Fibroblast of skin of scalp (primary cell): ENCODE measurements at regions not wholly inside any gene's neighbourhood (a gene's known extent, or its start where the extent isn't known, plus 50 kb on each side); places are given as distances from the start of the nearest gene placed in this dataset.

Experiments used
- DNase-seq: peaks from one replicate; pipeline ENCODE4 v3.0.0-alpha.2; 2013

DNA sequence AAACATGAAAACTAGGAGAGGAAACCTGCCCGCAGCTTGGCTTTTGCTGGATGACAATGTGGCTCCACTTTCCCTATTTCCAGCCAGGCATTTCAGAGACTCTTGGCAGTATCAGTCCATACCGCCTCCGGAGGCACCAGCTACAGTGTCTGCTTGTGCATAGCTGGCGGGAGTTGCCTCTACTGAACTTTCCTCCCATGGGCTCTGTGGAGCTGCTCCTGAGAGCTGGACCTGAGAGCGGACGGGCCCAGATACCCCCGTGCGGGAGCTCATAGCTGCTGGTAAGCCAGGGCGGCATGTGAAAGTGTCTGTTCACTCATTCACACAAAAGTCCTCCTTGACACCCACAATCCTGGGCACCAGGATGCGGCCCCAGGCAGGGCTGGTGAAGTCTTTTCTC, 130.3 kb upstream of the PMEPA1 start:
- DNase-seq: no peak

DNA sequence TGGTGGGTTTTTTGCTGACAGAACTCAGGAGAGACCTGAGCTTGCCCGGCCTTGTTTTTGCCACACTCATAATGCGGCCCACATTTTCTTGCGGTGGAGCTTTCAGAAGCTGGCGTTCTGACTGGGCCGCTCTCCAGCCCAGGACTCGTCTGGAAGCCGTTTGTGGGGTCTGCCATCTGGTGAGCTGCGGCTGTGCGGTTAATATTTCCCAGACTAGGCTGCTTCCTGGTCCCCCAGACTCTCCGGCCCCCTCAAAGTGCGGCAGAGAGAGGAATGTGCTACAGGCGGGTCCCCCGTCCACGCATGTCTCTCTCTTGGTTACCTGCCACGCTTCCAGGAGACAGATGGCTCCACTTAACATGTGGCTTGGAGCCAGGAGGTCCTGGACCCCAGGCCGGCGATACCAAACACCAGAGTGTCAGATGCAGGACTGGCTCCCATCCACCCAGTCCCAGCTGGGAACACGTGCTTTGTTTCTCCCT, 128.9 kb upstream of the PMEPA1 start:
- DNase-seq: peak; percentile 78

DNA sequence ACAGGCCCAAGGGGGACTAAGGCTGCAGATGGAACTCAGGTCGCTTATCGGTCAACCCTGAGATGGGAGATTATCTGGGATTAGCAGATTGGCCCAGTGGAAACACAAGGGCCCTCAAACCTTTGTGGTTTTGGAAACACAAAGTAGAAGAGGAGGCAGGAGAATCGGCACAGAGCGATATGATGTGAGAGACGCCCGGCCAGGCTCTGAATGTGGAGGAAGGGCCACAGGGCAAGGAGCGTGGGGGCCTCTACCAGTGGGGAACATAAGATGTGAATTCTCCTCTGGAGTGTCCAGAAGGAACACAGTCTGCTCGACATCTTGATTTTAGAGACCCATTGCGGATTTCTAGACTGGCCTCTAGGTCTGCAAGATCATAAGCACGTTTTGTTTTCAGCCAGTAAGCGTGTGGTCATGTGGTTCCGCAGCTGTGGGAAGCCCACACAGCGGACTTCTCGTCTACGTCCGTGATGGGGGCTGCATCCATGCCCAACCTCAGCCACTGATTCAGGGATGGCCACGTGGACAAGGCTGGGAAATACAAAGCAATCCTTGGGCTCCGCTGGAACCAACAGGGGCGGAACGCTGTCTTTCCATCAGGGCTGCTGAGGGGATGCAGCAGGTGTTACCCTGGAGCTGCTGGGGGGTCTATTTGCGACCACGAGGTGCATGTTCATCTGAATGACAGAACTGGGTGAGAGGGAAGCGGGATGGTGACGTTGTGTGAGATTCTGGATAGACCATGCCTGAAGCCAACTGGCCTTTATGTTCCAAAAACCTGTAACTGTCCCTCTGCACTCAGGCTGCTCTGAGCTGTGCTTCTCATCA, 127.6 kb upstream of the PMEPA1 start:
- DNase-seq: no peak

DNA sequence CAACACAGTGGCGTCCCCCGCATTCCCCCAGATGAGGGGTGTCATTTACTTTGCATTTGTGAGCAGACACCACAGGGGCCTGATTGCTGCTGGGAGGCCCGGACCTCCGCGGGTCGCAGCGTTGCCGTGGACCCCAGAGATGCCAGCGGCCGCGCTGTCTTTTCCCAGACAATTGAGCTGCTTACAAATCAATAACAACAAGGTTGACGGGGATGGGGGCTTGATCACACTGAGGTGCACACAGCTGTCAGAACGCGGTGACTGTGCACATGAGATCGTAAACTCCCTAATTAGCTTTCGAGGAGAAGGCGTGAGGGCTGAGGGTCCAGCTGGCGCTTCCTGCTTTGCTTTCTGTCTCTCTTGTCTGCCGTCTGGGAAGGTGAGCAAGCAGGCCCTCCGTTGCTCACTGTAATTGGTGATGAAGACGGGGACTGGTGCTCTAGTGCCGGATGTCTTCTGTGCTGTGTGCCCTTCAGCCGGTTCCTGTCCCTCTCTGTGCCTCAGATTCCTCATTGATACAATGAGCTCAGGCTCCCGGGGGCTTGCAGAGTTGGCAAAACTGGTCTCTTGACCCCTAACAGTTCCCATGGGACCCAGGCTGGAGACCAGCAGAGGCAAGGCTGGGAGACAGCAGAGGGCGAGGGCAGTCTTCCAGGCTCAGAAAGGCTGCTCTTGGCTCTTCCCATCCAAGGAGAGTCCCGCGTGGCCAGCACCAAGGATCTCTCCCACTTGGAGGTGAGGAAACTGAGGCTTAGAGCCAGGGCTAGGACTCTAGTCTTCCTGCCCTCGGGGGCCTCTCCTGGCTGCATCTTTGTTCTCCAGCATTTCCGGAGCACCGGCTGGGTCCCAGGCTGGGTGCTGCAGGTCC, 126.0 kb upstream of the PMEPA1 start:
- DNase-seq: no peak

DNA sequence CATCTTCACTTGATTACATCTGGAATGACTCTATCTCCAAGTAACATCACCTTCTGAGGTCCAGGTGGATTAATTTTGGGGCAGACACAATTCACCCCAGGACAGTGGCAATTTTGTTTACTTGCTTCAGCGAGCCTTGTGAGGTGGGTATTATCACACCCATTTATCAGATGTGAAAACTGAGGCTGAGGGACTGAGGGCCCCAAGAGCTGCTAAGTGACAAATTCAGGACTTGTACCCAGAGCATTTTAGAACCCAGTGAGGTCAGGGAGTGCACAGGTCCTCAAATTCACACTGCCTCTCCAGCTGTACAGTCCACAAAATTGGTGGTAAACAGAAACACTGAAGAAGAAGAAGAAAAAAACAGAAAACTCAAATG, 125.2 kb upstream of the PMEPA1 start:
- no peak for DNase-seq

DNA sequence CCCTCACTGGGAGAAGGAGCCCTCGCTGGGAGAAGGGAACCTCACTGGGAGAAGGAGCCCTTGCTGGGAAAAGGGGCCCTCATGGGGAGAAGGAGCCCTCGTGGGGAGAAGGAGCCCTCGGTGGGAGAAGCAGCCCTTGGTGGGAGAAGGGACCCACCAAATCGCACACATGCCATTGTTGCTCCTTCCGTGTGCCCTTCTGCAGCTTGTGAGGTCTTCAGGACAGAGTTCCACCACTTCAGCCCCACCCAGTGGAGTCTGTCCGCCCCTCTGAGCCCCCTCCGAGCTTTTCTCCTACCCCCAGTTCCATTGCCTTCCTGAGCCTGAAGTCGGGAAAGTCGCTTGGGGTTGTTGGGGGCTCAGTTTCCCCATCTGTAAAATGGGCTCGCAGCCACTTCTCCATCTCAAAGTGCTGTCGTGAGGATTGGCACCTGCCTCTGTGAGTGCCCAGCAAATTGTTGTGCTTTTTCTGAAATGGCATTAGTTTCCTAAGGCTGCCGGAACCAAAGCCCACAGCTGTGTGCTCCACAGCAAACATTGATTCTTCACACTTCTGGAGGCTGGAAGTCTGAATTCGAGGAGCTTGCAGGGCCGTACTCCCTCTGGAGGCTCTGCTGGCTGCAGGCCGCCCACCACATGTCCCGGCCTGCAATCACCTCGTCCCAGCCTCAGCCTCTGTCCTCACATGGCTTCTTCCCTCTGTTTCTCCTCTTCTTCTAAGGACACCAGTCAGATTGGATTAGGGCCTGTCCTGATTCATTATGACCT, 124.7 kb upstream of the PMEPA1 start:
- no peak for DNase-seq

DNA sequence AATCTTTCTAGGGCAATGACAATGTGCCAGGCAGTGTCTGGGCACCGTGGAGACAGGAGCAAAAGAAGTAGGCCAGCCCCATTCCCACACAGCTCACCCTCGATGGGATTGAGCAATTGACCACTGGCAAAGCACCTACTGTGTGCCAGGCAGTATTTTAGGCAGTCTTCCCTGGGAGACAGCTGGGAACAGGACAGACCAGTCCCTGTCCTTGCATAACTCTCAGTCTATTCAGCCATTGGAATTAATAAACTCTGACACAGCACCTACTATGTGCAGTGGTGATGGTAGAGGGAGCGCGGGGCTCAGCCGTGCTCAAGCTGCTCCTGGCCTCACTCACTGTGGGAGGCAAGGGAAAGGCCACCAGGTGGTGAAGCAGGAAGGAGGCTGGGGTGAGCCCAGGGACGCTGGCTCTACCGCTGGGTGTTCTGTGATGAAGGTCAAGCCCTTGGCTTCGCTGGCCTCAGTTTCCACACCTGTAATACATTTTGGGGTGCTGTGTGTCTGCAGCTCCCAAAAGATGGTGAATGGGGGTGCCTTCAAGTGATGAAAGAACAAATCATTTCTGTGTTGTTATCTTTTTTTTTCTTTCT, 122.3 kb upstream of the PMEPA1 start:
- no peak for DNase-seq

DNA sequence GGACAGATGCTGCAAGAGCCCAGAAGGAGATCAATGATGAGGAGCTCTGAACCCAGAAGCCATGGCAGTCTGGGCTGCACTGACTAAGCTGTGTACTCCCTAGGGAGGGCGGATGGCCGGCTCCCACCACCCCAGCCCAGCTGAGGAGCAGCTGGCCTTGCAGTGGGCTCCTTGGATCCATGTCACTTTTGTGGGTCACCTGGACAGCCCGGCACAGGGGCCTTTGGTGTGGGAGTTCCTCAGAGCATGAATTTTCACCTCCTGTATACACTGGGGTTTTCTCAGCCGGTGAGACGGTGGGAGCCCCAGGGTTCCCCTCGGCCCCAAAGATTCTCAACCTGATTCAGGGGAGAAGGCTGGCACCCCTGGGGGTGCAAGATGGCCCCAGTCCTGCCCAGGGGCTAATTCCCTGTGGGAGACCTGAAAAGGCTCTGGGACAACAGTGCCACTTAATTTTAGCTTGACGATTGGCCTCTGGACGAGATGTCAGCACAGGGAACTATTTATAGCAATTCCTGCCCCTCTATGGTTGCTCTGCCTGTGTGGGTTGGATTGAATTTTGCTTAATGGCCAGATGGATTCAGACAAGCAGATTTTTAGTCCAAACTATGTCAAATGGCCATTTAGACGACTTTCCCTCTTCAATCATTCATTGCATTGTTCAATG, 121.6 kb upstream of the PMEPA1 start:
- DNase-seq: no peak

DNA sequence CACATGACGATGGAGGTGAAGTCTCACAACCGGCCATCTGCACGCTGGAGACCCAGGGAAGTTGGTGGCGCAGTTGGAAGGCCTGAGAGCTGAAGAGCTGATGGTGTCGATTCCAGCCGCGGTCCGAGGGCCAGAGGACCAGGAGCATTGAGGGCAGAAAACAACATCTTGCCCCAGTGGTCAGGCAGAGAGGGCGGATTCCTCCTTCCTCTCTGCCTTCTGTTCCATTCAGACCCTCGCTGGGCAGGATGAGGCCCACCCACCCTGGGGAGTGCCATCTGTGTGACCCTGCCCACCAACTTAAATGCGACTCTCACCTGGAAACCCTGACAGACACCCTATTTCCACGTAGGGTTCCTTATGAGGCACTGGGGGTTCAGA, 120.7 kb upstream of the PMEPA1 start:
- no peak for DNase-seq

DNA sequence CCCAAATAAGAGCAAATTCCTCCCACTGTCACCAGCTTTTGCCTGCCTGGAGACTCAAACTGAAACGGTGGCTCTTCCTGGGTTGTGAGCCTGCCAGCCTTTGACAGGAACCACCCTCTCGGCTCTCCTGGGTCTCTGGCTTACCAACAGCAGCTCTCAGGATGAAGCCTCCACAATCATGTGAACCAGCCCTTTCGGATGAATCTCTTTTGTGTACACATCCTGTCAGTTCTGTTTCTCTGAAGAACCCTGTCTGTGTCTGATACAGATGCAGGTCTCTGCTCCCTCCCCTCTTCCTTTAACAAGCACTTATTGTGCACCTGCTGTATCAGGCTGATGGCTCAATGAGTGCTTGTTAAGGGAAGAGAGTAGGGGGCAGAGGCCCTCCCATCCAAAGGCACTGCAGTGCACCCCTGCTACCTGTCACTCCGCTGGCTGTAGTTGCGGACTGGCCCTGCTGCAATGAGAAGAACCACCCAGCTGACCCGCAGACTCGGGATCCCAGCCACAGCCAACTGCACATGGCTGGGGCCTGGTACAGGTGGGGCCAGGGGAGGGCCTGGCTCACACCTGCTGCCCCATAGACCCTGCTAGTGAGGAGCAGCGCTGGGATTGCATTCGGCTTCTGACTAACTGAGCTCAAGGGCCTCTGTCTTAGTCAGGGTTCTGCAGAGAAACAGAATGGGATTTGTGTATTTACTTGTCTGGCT, 120.1 kb upstream of the PMEPA1 start:
- no peak for DNase-seq

DNA sequence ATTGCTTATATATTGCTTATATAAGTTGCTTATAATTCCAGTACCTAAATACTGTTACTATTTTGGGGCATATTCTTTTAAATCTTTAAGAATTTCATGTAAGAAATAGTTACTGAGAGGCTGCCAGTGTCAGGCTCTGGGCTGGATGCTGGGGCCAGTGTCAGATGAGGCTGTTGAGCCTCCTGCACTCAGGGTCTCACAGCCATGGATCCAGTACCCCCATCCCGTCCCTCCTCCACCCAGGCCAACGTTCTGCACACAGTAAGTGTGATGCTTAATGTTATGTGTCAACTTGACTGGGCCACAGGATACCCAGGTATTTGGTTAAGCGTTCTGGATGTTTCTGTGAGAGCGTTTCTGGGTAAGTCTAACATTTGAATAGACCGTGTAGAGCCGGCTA, 119.5 kb upstream of the PMEPA1 start:
- no peak for DNase-seq

DNA sequence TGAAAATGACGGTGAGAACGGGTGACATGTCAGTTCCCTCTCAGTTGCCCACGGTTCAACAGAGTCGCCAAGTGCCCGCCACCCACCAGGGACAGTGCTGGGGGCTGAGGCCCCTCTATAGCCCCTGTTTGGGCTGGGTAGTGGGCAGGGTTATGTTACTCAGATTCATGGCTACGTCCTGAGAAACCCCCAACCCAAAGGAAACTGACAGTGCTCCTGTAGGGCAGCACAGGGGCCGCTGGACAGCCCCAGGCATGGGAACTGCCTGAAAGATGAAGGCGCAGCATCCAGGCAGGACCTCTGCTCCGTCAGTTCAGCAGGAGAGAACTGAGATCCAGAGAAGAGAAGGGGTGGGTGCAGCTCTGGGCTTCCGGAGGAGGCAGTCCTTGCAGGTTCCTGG, 118.9 kb upstream of the PMEPA1 start:
- DNase-seq: no peak

DNA sequence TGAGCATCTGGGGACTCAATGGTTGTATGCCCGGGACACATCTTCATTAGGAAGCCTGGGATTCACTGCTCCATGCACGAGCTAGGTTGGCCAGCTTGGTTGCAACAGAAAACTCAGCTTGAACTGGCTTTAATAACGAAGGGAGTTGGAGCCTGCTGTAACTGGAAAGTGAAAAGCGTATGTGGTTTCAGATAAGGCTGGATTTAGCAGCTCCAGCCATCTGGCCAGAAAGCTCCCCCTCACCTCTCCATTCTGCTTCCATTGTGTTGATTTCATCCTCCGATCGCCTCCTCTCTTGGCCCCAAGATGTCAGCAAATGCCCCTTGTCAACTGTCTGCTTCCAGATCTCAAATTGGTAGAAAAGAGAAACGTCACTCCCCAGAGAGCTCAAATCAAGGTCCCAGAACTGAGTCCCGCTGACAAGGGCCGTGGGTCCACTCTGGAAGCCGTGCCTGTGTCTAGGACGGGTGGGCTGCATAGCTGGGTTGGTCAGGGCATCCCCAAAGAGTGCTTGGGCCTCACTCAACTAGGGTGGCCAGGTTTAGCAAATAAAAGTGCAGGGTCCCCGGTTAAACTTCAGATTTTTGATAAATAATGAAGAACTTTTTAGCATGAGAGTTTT, 117.0 kb upstream of the PMEPA1 start:
- no peak for DNase-seq

DNA sequence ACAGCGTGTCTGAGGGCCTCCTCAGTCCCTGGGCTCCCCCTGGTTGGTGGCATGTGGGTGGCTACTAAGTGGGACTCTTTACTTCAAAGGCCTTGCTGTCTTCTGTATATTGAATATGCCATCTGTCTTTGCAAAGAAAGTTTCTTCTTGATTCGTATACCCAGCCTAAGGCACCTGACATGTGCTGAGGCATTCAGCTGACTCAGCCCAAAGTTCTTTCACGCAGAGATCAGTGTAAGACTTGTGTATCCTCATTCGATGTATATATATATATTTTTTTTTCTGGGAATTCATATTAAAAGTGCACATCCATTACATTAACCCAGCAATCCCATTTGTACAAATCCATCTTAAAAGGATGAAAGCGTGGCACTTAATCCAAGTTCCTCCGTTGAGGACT, 115.1 kb upstream of the PMEPA1 start:
- DNase-seq: no peak

DNA sequence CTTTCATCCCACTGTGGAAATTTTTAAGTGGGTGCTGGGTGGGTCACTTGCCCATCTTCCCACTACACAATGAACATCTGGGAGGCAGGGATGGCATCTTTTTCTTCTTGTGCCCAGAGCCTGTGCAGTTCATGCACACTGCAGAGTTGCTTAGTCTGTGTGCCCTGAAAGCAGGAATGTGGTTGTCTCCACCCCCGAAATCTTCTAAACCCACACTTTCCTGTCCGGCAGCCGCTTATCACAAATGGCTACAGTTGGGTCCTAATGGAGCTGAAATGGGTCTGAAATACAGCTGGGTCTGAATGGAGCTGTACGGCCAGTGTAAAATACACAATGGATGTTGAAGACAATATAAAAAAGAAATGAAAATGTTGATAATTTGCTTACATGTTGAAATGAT, 112.1 kb upstream of the PMEPA1 start:
- no peak for DNase-seq

DNA sequence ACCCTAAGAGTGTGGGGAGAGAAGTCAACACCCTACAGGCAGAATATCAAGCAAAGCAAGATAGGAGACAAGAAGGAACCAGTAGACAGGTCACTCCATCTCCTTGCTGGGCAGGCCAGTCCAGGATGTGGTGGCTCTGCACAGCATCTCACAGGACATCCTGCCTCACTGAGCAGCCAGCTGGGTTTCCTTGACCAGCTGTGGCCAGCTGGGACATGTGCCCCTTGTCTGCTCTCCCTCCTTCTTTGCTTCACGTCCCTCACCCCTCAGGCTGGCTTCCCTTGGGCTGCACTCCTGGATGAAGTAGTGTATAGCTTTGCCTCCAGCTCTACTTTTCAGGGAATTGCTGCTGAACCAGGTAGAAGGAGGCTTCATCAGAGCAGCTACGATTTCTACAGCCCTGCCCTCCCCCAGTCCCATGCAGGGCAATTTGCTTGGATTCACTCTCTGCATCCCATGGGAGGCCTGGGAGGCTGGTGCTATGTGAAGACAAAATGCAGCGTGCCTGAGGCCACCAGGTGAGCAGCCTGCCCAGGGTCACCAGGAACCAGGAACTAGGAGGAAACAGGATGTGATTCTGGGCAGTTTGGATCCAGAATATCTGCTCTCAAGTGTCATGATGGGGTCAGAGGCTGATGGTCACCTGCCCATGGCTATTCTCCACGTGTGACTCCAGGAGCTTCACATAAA, 110.0 kb upstream of the PMEPA1 start:
- DNase-seq: no peak

DNA sequence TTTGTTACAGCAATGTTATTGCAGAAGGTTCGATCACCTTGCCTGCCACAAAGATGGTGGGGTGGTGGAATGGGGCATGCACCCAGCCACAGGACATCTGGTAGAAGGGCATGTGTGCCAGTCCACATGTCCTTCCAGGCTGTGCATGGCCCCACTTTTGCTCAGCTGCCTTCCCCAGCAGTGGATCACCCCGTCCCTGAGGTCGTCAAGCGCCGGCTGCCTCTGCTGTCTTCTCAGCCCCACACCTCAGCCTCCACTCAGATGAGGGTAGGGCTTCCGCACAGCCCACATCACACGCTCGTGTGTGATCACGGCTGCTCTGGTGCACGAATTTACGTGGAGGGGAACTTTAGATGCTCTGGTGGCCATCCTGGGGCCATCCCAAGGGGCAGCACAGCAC, 109.5 kb upstream of the PMEPA1 start:
- DNase-seq: no peak

DNA sequence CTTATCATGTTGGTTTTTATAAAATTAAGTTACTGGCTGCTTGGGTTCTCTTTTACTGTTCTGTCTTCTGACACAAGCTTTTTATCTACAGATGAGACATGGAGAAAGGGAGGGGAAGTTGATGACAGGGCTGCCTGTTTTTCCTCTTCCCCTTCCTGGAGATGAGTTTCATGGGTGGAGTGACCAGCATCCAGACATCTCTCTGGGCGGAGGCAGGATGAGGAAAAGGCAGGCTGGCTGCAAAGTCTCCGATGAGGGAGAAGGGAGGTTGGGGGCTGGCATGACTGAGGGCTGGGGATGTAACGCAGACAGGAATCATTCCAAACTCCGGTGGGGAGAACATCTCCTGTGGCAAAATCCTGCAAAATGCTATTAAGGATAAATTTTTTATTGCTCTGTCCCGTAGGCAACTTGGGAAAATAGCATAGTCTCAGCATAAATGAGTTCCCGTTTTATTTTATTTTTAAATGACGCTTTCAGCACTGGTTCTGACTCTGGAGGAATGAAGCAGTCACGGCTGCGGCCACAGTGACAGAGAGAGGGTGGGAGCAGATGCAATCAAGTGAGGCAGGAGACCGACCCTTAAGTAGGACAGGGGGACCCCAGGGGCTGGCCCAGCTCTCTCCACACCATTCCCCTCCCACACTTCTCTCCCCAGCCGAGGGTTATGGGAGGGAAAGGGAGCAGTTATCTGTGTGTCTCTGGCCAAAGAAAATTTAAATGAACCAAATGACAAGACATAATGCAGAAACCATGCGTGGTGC, 108.8 kb upstream of the PMEPA1 start:
- no peak for DNase-seq

DNA sequence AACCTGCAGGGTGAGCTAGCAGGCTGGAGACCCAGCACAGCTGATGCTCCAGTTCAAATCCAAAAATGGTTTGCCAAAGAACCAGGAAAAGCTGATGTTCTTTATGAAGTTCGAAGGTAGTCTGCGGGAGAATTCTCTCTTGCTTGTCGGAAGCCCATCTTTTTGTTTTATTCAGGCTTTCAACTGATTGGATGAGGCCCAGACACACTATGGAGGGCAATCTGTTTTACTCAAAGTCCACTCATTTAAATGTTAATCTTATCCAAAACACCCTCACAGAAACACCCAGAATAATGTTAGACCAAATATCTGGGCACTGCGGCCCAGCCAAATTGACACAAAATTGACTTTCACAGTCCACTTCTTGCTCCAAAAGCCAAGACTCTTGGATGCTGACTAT, 105.6 kb upstream of the PMEPA1 start:
- no peak for DNase-seq

DNA sequence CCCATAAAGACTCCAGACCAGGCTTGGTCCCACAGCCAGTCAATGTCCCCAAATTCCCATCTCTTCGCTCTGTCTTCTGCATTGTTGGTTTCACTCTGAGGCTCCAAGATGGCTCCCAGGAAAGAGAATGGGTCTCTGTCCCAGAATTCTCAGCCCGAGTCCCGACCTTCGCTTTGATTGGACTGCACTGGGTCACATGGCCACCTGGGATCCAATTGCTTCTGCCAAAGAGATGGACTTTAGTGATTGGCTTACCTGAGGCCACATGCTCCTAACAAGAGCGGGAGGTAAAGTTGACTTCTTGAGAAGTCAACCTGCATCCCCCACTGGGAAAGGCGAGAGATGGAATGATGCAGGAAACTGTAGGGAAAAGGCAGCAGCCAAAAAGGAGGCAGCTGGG, 104.7 kb upstream of the PMEPA1 start:
- DNase-seq: no peak
